K562 (cell line): ENCODE measurements at regions not wholly inside any gene's neighbourhood (a gene's known extent, or its start where the extent isn't known, plus 50 kb on each side); places are given as distances from the start of the nearest gene placed in this dataset.

Experiments
- ATF6 ChIP-seq: sonication (generic); formaldehyde crosslinking; IDR thresholded peaks from 2 replicates; pipeline ENCODE4 v1.4.0; 2020; ENCODE audit warnings: mild to moderate bottlenecking, missing genetic modification reagents
- CTCF ChIP-seq, 3 experiments: IDR thresholded peaks in 2 of 3; conservative IDR thresholded peaks in 1 of 3; 2 replicates each; pipeline ENCODE4 v1.5.1; 2011 to 2012; ENCODE audit warnings: low read length in 3 of 3, mild to moderate bottlenecking in 3 of 3, control low read depth in 2 of 3, improper control_type of control experiment in 1 of 3, inconsistent platforms in 1 of 3, low read depth in 1 of 3, mixed read lengths in 1 of 3, moderate library complexity in 1 of 3; ENCODE audit not compliant: insufficient read depth in 2 of 3
- MYBL2 ChIP-seq, 2 experiments: fragments of 450-650 bp in 1 of 2; sonication (generic) in 1 of 2; formaldehyde crosslinking in 1 of 2; IDR thresholded peaks; 2 replicates each; pipeline versions ENCODE4 v1.6.1 to v1.8.1; 2017 to 2022; ENCODE audit warnings: borderline replicate concordance in 1 of 2, inconsistent platforms in 1 of 2, low read depth in 1 of 2, mild to moderate bottlenecking in 1 of 2, missing genetic modification reagents in 1 of 2, moderate library complexity in 1 of 2
- PML ChIP-seq: IDR thresholded peaks from 2 replicates; pipeline ENCODE4 v1.6.1; 2012; ENCODE audit warnings: low read length, inconsistent platforms
- RBM14 ChIP-seq: fragments of 200-400 bp; formaldehyde crosslinking; IDR thresholded peaks from 2 replicates; pipeline ENCODE4 v1.6.1; 2018; ENCODE audit warnings: low read depth, mild to moderate bottlenecking, low read length, moderate library complexity, borderline replicate concordance; ENCODE audit not compliant: insufficient read depth
- ZFP30 ChIP-seq: fragments of 250-450 bp; sonication (Bioruptor Pico); IDR thresholded peaks from 2 replicates; pipeline ENCODE4 v1.8.0; 2022; ENCODE audit warnings: moderate library complexity, mild to moderate bottlenecking, inconsistent platforms, borderline replicate concordance
- ZNF239 ChIP-seq: fragments of 250-450 bp; sonication (Bioruptor Pico); IDR thresholded peaks from 2 replicates; pipeline ENCODE4 v1.4.0; 2020; ENCODE audit warnings: mild to moderate bottlenecking
- TF ChIP-seq, protein P1 (sequence below): fragments of 250-450 bp; sonication (Bioruptor Pico); IDR thresholded peaks from 2 replicates; pipeline ENCODE4 v1.5.1; 2021; ENCODE audit warnings: mild to moderate bottlenecking

GRCh38 chr21:38989745-38990423 is 184.2 kb downstream of the ETS2 start:
- TF ChIP-seq RBM14 (no peak), ZFP30 (CRISPR knock-in tag) (no peak), PML (no peak), ZNF239 (CRISPR knock-in tag) (no peak), MYBL2 (IDR thresholded peaks at IDR 0.05; ENCODE audit: low read depth) (no peak), MYBL2 (CRISPR knock-in tag; IDR thresholded peaks at IDR 0.05; ENCODE audit: borderline replicate concordance) (no peak), CTCF (IDR thresholded peaks at IDR 0.05 in 2 of 3, conservative IDR thresholded peaks at IDR 0.05 in 1 of 3; ENCODE audit: insufficient read depth in 2 of 3, low read depth in 1 of 3, low read length in 3 of 3) (no peak), ATF6 (CRISPR knock-in tag) (no peak)
- TF ChIP-seq, protein P1, sequence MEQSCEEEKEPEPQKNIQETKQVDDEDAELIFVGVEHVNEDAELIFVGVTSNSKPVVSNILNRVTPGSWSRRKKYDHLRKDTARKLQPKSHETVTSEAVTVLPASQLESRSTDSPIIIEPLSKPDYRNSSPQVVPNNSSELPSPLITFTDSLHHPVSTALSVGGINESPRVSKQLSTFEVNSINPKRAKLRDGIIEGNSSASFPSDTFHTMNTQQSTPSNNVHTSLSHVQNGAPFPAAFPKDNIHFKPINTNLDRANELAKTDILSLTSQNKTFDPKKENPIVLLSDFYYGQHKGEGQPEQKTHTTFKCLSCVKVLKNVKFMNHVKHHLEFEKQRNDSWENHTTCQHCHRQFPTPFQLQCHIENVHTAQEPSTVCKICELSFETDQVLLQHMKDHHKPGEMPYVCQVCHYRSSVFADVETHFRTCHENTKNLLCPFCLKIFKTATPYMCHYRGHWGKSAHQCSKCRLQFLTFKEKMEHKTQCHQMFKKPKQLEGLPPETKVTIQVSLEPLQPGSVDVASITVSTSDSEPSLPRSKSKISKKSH: no peak
